ENCODE measurements at regions not wholly inside any gene's neighbourhood (a gene's known extent, or its start where the extent isn't known, plus 50 kb on each side); places are given as distances from the start of the nearest gene placed in this dataset.

DNA sequence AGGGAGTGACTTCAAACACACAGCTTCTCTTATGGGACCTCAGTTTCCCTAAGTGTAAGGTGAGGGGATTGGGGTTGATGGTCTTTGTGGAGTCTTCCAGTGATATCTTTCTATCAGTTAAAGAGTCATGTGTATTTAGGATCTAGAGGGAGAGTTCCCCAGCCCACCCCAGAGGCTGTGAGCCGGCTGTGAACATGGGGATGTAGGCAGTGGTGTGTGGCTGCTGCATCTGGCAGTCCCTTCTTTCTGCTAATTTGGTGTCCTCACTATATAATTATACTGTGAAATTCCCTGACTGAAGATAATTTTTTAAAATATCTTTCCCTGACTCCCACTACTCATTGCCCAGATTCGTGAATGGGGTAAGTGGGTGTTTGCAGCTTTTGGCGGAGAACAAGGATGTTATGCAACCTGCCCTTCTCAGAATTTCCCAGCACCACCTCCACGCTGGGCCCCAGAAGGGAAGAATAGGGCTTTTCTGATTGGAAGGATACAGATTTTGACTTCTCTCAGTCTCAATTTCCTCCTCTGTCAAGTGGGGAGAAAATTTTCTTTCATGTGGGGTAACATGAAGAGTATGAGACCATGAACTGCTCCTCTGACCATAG, 79.0 kb upstream of the RASGRF1 start:
- Histone ChIP-seq H3K4me2 (ENCODE audit: insufficient read depth, low read length) (no peak overlapping the region), H4K20me1 (ENCODE audit: insufficient read depth, low read length) (no peaks in the 10 kb centered on the region), H2AFZ (ENCODE audit: low read depth, low read length) (no peak overlapping the region), H3K4me1 (ENCODE audit: insufficient read depth, low read length) (no peaks in the 10 kb centered on the region), H3K9ac (ENCODE audit: low read depth, low read length) (no peak overlapping the region), H3K27me3 (ENCODE audit: insufficient read depth, low read length, poor library complexity) (peaks cover 9% of the 10 kb centered on the region), H3K79me2 (ENCODE audit: insufficient read depth, low read length) (no peaks in the 10 kb centered on the region), H3K4me3 (ENCODE audit: low read depth in 1 of 2, low read length in 2 of 2) (no peak overlapping the region), H3K9me3 (ENCODE audit: insufficient read depth, low read length, severe bottlenecking) (no peaks in the 10 kb centered on the region), H3K27ac (ENCODE audit: low read length) (no peak overlapping the region), H3K36me3 (ENCODE audit: insufficient read depth, low read length) (no peaks in the 10 kb centered on the region)
- no peak for DNase-seq
- TF ChIP-seq, protein P1, sequence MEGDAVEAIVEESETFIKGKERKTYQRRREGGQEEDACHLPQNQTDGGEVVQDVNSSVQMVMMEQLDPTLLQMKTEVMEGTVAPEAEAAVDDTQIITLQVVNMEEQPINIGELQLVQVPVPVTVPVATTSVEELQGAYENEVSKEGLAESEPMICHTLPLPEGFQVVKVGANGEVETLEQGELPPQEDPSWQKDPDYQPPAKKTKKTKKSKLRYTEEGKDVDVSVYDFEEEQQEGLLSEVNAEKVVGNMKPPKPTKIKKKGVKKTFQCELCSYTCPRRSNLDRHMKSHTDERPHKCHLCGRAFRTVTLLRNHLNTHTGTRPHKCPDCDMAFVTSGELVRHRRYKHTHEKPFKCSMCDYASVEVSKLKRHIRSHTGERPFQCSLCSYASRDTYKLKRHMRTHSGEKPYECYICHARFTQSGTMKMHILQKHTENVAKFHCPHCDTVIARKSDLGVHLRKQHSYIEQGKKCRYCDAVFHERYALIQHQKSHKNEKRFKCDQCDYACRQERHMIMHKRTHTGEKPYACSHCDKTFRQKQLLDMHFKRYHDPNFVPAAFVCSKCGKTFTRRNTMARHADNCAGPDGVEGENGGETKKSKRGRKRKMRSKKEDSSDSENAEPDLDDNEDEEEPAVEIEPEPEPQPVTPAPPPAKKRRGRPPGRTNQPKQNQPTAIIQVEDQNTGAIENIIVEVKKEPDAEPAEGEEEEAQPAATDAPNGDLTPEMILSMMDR (IDR thresholded peaks at IDR 0.05; ENCODE audit: borderline replicate concordance, extremely low read depth, low read length, poor library complexity, severe bottlenecking): no peak
- TF ChIP-seq EZH2 (IDR thresholded peaks at IDR 0.05; ENCODE audit: borderline replicate concordance, low read depth, low read length, severe bottlenecking): no peak
- no peak for ATAC-seq (ENCODE audit: insufficient read depth, low read depth)

DNA sequence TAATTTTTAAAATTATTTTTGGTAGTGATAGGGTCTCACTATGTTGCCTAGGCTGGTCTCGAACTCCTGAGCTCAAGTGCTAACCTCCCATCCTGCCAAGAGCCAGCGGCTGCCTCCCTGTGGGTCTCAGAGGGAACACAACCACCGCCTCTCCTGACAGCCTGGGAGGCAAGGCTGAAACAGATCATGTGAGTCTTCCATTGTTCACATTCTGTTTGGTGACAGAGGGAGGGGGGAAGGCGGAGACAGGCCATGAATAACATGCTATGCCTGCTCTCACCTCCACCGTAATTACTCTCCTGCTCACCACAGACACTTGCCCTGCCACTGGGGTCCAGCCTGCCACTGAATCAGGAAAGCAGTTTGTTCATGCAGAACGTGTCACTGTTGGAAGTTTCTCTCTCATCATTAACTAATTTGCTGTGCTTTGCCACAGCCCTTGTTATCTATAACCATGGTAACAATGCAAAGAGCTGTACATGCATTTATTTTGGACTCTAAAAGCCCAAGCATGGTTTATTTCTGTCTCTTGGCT, 78.4 kb upstream of the RASGRF1 start:
- no peak overlapping the region for H3K9ac ChIP-seq (ENCODE audit: low read depth, low read length)

DNA sequence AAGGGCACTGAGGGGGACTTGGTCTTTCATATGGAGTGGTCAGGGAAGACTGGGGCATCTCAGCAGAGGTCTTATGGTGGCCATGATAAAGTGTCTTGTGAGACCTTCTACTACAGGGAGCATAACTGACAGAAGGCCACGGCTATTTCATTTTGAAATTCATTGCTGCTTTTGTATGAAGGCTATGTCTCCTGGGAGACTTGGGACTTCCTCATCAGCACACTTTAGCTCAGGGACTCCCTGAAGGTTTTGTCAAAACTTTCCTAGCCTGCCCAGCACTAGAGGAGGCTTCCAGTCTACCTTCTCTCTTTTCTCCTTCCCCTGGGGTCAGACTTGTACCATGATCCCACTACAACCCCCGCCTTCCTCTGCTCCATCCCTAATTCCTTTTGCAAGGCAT, 77.2 kb upstream of the RASGRF1 start:
- Histone ChIP-seq H3K4me2 (ENCODE audit: insufficient read depth, low read length) (no peak overlapping the region), H3K27me3 (ENCODE audit: insufficient read depth, low read length, poor library complexity) (peaks cover 6% of the 10 kb centered on the region), H3K4me3 (ENCODE audit: low read depth in 1 of 2, low read length in 2 of 2) (no peak overlapping the region), H2AFZ (ENCODE audit: low read depth, low read length) (no peak overlapping the region), H4K20me1 (ENCODE audit: insufficient read depth, low read length) (no peaks in the 10 kb centered on the region), H3K9ac (ENCODE audit: low read depth, low read length) (no peak overlapping the region), H3K27ac (ENCODE audit: low read length) (no peak overlapping the region), H3K4me1 (ENCODE audit: insufficient read depth, low read length) (no peaks in the 10 kb centered on the region), H3K9me3 (ENCODE audit: insufficient read depth, low read length, severe bottlenecking) (no peaks in the 10 kb centered on the region), H3K36me3 (ENCODE audit: insufficient read depth, low read length) (no peaks in the 10 kb centered on the region), H3K79me2 (ENCODE audit: insufficient read depth, low read length) (no peaks in the 10 kb centered on the region)
- no peak for DNase-seq
- no peak for ATAC-seq (ENCODE audit: insufficient read depth, low read depth)
- TF ChIP-seq EZH2 (IDR thresholded peaks at IDR 0.05; ENCODE audit: borderline replicate concordance, low read depth, low read length, severe bottlenecking): no peak
- TF ChIP-seq, protein P1 (IDR thresholded peaks at IDR 0.05; ENCODE audit: borderline replicate concordance, extremely low read depth, low read length, poor library complexity, severe bottlenecking): no peak

More for the DNA sequence above, 78.4 kb upstream of the RASGRF1 start:
- Histone ChIP-seq H2AFZ (ENCODE audit: low read depth, low read length) (no peak overlapping the region), H3K4me2 (ENCODE audit: insufficient read depth, low read length) (no peak overlapping the region), H4K20me1 (ENCODE audit: insufficient read depth, low read length) (no peaks in the 10 kb centered on the region), H3K79me2 (ENCODE audit: insufficient read depth, low read length) (no peaks in the 10 kb centered on the region), H3K27ac (ENCODE audit: low read length) (no peak overlapping the region), H3K27me3 (ENCODE audit: insufficient read depth, low read length, poor library complexity) (peaks cover 7% of the 10 kb centered on the region), H3K4me3 (ENCODE audit: low read depth in 1 of 2, low read length in 2 of 2) (no peak overlapping the region), H3K4me1 (ENCODE audit: insufficient read depth, low read length) (no peaks in the 10 kb centered on the region), H3K36me3 (ENCODE audit: insufficient read depth, low read length) (no peaks in the 10 kb centered on the region), H3K9me3 (ENCODE audit: insufficient read depth, low read length, severe bottlenecking) (no peaks in the 10 kb centered on the region)
- ATAC-seq (ENCODE audit: insufficient read depth, low read depth) (no peak), DNase-seq (no peak)
- TF ChIP-seq, protein P1 (IDR thresholded peaks at IDR 0.05; ENCODE audit: borderline replicate concordance, extremely low read depth, low read length, poor library complexity, severe bottlenecking): no peak
- no peak for TF ChIP-seq EZH2 (IDR thresholded peaks at IDR 0.05; ENCODE audit: borderline replicate concordance, low read depth, low read length, severe bottlenecking)
